ENCODE measurements at regions not wholly inside any gene's neighbourhood (a gene's known extent, or its start where the extent isn't known, plus 50 kb on each side); places are given as distances from the start of the nearest gene placed in this dataset.
"Not testable (repeated sequence)": the region's sequence is repeated elsewhere in the genome, so short reads cannot be mapped to it uniquely, and the experiment has no call there.

- not testable (repeated sequence) for TF ChIP-seq CTCF (conservative IDR thresholded peaks at IDR 0.05 in 1 of 2, IDR thresholded peaks at IDR 0.05 in 1 of 2; ENCODE audit: low read depth in 1 of 2, low read length in 2 of 2); EZH2 (IDR thresholded peaks at IDR 0.05; ENCODE audit: low read length, missing control alignments)
Measured at GRCh38 chr13:60251419-60251818, 87.7 kb upstream of the DIAPH3 start.
